OCI-LY1 (cell line): ENCODE measurements at regions not wholly inside any gene's neighbourhood (a gene's known extent, or its start where the extent isn't known, plus 50 kb on each side); places are given as distances from the start of the nearest gene placed in this dataset.
"Not testable (repeated sequence)": the region's sequence is repeated elsewhere in the genome, so short reads cannot be mapped to it uniquely, and the experiment has no call there.

Experiments
- H2AFZ ChIP-seq: fragments of 200-600 bp; sonication (generic), shearing (Covaris generic); 2 replicates; pipeline ENCODE4 v1.6.0; 2014; ENCODE audit warnings: antibody characterized with exemption, mild to moderate bottlenecking, low read length
- H3F3A ChIP-seq: fragments of 200-600 bp; sonication (generic), shearing (Covaris generic); 2 replicates; pipeline ENCODE4 v1.6.0; 2014; ENCODE audit warnings: mild to moderate bottlenecking, antibody characterized with exemption, low read length, moderate library complexity; ENCODE audit not compliant: insufficient read depth
- H3K27ac ChIP-seq: fragments of 200-600 bp; sonication (generic); 2 replicates; pipeline ENCODE4 v1.5.1; 2014; ENCODE audit warnings: low read length, mixed run types, mild to moderate bottlenecking, low read depth; ENCODE audit not compliant: poor library complexity, severe bottlenecking
- H3K27me3 ChIP-seq: fragments of 200-600 bp; sonication (generic); 2 replicates; pipeline ENCODE4 v1.6.0; 2014; ENCODE audit warnings: antibody characterized with exemption, mild to moderate bottlenecking, low read length, moderate library complexity; ENCODE audit not compliant: insufficient read depth
- H3K36me3 ChIP-seq: fragments of 200-600 bp; sonication (generic); 2 replicates; pipeline ENCODE4 v1.6.1; 2014; ENCODE audit warnings: mild to moderate bottlenecking, antibody characterized with exemption, low read length, moderate library complexity, mixed read lengths; ENCODE audit not compliant: insufficient read depth
- H3K4me1 ChIP-seq: fragments of 200-600 bp; sonication (generic); 2 replicates; pipeline ENCODE4 v1.5.1; 2014; ENCODE audit warnings: mild to moderate bottlenecking, low read length, moderate library complexity; ENCODE audit not compliant: insufficient read depth, severe bottlenecking
- H3K4me2 ChIP-seq: fragments of 200-600 bp; sonication (generic), shearing (Covaris generic); 2 replicates; pipeline ENCODE4 v1.6.1; 2014; ENCODE audit warnings: low read length
- H3K4me3 ChIP-seq: fragments of 200-600 bp; sonication (generic); 2 replicates; pipeline ENCODE4 v1.5.1; 2014; ENCODE audit warnings: low read length, low read depth, mild to moderate bottlenecking, mixed read lengths; ENCODE audit not compliant: poor library complexity, severe bottlenecking
- H3K79me2 ChIP-seq: fragments of 200-600 bp; shearing (Covaris generic); 2 replicates; pipeline ENCODE4 v1.6.1; 2016; ENCODE audit warnings: mixed run types, low read length, mixed read lengths; ENCODE audit not compliant: insufficient read depth
- H3K9ac ChIP-seq: fragments of 200-600 bp; sonication (generic), shearing (Covaris generic); 2 replicates; pipeline ENCODE4 v1.6.1; 2014; ENCODE audit warnings: mild to moderate bottlenecking, low read length, mixed read lengths
- H3K9me2 ChIP-seq: fragments of 200-600 bp; sonication (generic), shearing (Covaris generic); 2 replicates; pipeline ENCODE4 v1.6.1; 2014; ENCODE audit warnings: low read depth, mild to moderate bottlenecking, low read length, mixed read lengths
- H3K9me3 ChIP-seq: fragments of 200-600 bp; shearing (Covaris generic); 2 replicates; pipeline ENCODE4 v1.6.1; 2014; ENCODE audit warnings: low read length, mixed read lengths
- H4K20me1 ChIP-seq: fragments of 200-600 bp; sonication (generic), shearing (Covaris generic); 2 replicates; pipeline ENCODE4 v1.6.0; 2016; ENCODE audit warnings: mild to moderate bottlenecking, low read length; ENCODE audit not compliant: insufficient read depth
- CTCF ChIP-seq: fragments of 200-600 bp; sonication (generic), shearing (Covaris generic); IDR thresholded peaks from 2 replicates; pipeline ENCODE4 v1.5.1; 2017; ENCODE audit warnings: mild to moderate bottlenecking, antibody characterized with exemption, low read length, moderate library complexity, mixed read lengths
- EZH2 ChIP-seq: fragments of 200-600 bp; sonication (generic), shearing (Covaris generic); IDR thresholded peaks from 2 replicates; pipeline ENCODE4 v1.8.0; 2017; ENCODE audit warnings: borderline replicate concordance, mixed run types, mild to moderate bottlenecking, antibody characterized with exemption, low read length, moderate library complexity, mixed read lengths

GRCh38 chr20:53767206-53767930, 173.7 kb upstream of the ZNF217 start:
- no peaks in the 10 kb centered on the region for H3K79me2 ChIP-seq
- 0 out of 2 replicates have a peak overlapping the region, but pooled peaks have one; percentile 13 for H2AFZ ChIP-seq
- no peaks in the 10 kb centered on the region for H3K9me3 ChIP-seq
- H4K20me1 ChIP-seq, result no peaks in the 10 kb centered on the region
- H3K4me3 ChIP-seq, result no peak overlapping the region
- peak overlapping the region; percentile 28; the same call in 1 of the 2 replicates for H3K4me2 ChIP-seq
- H3K27me3 ChIP-seq, result no peaks in the 10 kb centered on the region
- no peak for TF ChIP-seq CTCF
- no peaks in the 10 kb centered on the region for H3K9me2 ChIP-seq
- H3K36me3 ChIP-seq, result no peaks in the 10 kb centered on the region
- H3K4me1 ChIP-seq, result peaks cover 33% of the 10 kb centered on the region
- no peak overlapping the region; the same call in 1 of the 2 replicates for H3K9ac ChIP-seq
- no peaks in the 10 kb centered on the region for H3F3A ChIP-seq
- no peak overlapping the region for H3K27ac ChIP-seq

DNA sequence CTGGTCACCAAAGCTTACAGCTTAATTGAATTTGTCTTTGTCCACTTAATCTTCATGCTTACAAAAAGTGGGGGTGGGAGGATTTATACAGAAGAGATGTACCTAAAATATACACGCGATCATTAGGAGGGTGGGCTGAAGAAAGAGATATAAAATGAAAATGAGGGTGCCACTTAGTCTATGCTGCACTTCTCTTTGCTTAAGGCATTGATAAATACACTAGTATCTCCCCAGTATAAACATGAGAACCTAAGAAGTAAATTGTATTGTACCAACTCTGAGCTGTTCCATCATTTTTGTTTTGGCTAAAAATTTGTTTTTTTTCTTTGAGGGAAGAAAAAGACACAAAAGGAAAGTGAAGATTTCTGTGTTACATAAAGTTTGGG, 170.8 kb upstream of the ZNF217 start:
- peak overlapping the region; percentile 79 for H3K27ac ChIP-seq

DNA sequence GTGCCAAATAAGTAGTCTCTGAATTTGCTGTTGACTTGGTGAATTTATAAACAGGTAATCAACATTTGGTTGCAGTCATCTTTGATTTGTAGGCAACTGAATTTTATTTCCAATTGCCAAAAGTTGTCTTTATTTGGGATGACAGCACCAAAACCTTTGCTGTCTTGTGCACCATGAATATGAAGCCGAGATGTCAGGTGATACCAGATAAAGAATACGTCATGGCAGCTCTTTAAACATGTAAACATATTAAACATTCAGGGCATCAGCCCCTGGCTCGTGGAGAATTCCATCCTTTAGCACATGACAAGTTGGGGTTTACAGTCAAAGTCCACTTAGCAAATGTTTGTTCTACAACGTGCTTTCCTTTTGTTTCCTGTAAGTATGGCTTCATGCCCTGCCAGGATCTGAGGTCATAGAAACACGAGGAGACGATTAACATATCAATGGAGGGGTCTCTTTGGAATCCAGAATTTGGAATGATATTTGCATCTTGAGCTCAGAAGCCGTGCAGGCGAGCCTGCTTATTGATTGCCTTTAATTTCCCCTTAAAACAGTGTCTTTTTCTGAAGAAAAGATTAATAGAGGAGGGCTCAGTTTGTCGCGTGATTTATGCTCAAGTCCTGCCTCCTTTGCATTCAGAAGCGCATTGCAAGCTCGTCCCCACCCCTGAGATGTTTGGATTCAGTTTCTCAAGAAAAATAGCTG, 170.2 kb upstream of the ZNF217 start:
- Histone ChIP-seq H3K9me2 (no peaks in the 10 kb centered on the region), H3F3A (no peaks in the 10 kb centered on the region), H3K27ac (peak overlapping the region; percentile 79), H3K9me3 (no peaks in the 10 kb centered on the region), H3K36me3 (no peaks in the 10 kb centered on the region), H3K4me3 (peak overlapping the region; percentile 29), H3K27me3 (no peaks in the 10 kb centered on the region), H2AFZ (peak overlapping the region; percentile 94), H3K79me2 (no peaks in the 10 kb centered on the region), H3K9ac (peak overlapping the region; percentile 50), H3K4me1 (peaks cover 57% of the 10 kb centered on the region), H3K4me2 (peak overlapping the region; percentile 59), H4K20me1 (no peaks in the 10 kb centered on the region)
- TF ChIP-seq CTCF (no peak), EZH2 (no peak)

More for the DNA sequence above, 170.8 kb upstream of the ZNF217 start:
- H3K9ac ChIP-seq, result peak overlapping the region; percentile 50
- peak overlapping the region; percentile 59 for H3K4me2 ChIP-seq
- H3K27me3 ChIP-seq, result no peaks in the 10 kb centered on the region
- no peaks in the 10 kb centered on the region for H3K9me2 ChIP-seq
- no peaks in the 10 kb centered on the region for H3K79me2 ChIP-seq
- H3K4me3 ChIP-seq, result peak overlapping the region; percentile 29
- TF ChIP-seq EZH2, result no peak
- no peak for TF ChIP-seq CTCF
- H2AFZ ChIP-seq, result peak overlapping the region; percentile 94
- H3F3A ChIP-seq, result no peaks in the 10 kb centered on the region
- no peaks in the 10 kb centered on the region for H4K20me1 ChIP-seq
- H3K4me1 ChIP-seq, result peaks cover 57% of the 10 kb centered on the region
- H3K9me3 ChIP-seq, result no peaks in the 10 kb centered on the region
- no peaks in the 10 kb centered on the region for H3K36me3 ChIP-seq

- not testable (repeated sequence) for H3K36me3 ChIP-seq, H3K27me3 ChIP-seq, H3K9ac ChIP-seq, H4K20me1 ChIP-seq, H3K9me2 ChIP-seq, H3K4me3 ChIP-seq, H3K79me2 ChIP-seq, H3K9me3 ChIP-seq, H3F3A ChIP-seq, H2AFZ ChIP-seq, H3K4me2 ChIP-seq
- peak overlapping the region; percentile 52 for H3K27ac ChIP-seq
- peaks cover 44% of the 10 kb centered on the region for H3K4me1 ChIP-seq
Measured at GRCh38 chr20:53762423-53762798, 168.8 kb upstream of the ZNF217 start.
